ENCODE measurements at regions not wholly inside any gene's neighbourhood (a gene's known extent, or its start where the extent isn't known, plus 50 kb on each side); places are given as distances from the start of the nearest gene placed in this dataset.

DNA sequence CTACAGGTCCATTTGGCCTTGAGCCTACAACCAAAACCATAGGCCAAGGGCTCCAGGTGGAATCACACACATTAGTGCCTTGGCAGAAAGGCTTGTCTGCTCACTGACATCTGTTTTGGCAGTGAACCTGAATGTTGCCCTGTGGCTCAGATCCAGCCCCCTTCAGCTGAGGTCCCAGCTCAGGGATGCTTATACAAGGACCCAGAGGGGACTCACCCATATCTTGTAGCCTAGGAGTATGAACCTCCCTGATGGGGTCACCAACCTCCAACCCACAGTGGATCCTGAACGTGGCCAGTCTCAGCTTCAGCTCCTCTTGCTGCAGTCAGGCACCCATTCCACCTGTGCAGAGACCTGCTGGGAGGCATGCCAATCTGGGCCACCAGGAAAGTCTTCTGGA lies 50.8 kb upstream of the HMX1 start:
- no peak for ATAC-seq (ENCODE audit: low read depth)
- POLR2A ChIA-PET, result no interaction called here
- H3K4me1 Mint-ChIP-seq, result no peaks in the 10 kb centered on the region

DNA sequence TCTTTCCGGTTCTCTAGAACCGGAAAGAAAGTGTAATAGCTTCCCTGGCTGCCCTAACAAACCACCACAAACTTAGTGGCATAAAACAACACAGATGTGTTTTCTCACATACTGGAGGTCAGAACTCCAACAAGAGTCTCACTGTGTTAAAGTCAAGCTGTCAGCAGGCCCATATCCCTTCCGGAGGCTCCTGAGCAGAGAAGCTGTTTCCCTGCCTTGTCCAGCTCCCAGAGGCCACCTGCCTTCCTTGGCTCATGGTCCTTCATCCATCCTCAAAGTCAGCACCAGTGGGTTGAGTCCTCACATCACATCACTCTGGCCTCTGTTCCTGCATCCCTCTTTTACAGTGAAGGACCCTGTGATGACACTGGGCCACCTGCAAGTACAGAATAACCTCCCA lies 49.8 kb upstream of the HMX1 start:
- POLR2A ChIA-PET, result no interaction called here
- Mint-ChIP-seq H3K36me3 (no peaks in the 10 kb centered on the region), H3K4me1 (no peaks in the 10 kb centered on the region), H3K4me3 (no peak overlapping the region), H3K9me3 (no peaks in the 10 kb centered on the region), H3K27me3 (peaks cover 4% of the 10 kb centered on the region), H3K27ac (no peak overlapping the region)
- DNase-seq (no peak), ATAC-seq (ENCODE audit: low read depth) (no peak)

More for the DNA sequence above, 50.8 kb upstream of the HMX1 start:
- no peak for DNase-seq
- Mint-ChIP-seq H3K4me3 (no peak overlapping the region), H3K9me3 (no peaks in the 10 kb centered on the region), H3K27ac (no peak overlapping the region), H3K27me3 (peaks cover 4% of the 10 kb centered on the region), H3K36me3 (no peaks in the 10 kb centered on the region)

Data from activated naive CD8-positive, alpha-beta T cell treated with anti-CD3 and anti-CD28 coated beads, Interleukin-2, amount 10 ng/mL, durations not matched to agents 7 days and 5 days (primary cell).